Astrocyte of the spinal cord (primary cell): ENCODE measurements at regions not wholly inside any gene's neighbourhood (a gene's known extent, or its start where the extent isn't known, plus 50 kb on each side); places are given as distances from the start of the nearest gene placed in this dataset.

Experiments used
- DNase-seq: peaks from one replicate; pipeline ENCODE4 v3.0.0; 2011; ENCODE audit warnings: low read depth, low spot score
- H3K4me3 ChIP-seq: 2 replicates; pipeline ENCODE4 v1.5.1; 2011; ENCODE audit warnings: low read depth, mild to moderate bottlenecking, low read length, moderate library complexity
- in situ Hi-C: cut with HindIII; loops from 2 replicates; pipeline ENCODE4 v1.10.0; 2017; ENCODE audit warnings: low sequenced_read_pairs
- TF ChIP-seq, protein P1 (sequence below): IDR thresholded peaks from 2 replicates; pipeline ENCODE4 v1.5.1; 2012; ENCODE audit warnings: low read depth, mild to moderate bottlenecking, low read length, inconsistent platforms

- in situ Hi-C loops: no loop called here
- TF ChIP-seq, protein P1, sequence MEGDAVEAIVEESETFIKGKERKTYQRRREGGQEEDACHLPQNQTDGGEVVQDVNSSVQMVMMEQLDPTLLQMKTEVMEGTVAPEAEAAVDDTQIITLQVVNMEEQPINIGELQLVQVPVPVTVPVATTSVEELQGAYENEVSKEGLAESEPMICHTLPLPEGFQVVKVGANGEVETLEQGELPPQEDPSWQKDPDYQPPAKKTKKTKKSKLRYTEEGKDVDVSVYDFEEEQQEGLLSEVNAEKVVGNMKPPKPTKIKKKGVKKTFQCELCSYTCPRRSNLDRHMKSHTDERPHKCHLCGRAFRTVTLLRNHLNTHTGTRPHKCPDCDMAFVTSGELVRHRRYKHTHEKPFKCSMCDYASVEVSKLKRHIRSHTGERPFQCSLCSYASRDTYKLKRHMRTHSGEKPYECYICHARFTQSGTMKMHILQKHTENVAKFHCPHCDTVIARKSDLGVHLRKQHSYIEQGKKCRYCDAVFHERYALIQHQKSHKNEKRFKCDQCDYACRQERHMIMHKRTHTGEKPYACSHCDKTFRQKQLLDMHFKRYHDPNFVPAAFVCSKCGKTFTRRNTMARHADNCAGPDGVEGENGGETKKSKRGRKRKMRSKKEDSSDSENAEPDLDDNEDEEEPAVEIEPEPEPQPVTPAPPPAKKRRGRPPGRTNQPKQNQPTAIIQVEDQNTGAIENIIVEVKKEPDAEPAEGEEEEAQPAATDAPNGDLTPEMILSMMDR: peak; percentile 5
- DNase-seq: peak; percentile 85
- peak overlapping the region; percentile 32 for H3K4me3 ChIP-seq
These were observed 87.0 kb upstream of the ALDH1L1 start for GRCh38 chr3:126267169-126267975.

GRCh38 chr3:126266850-126267168 is 86.4 kb upstream of the ALDH1L1 start:
- H3K4me3 ChIP-seq: no peak overlapping the region
- TF ChIP-seq, protein P1: no peak
- in situ Hi-C loops: no loop called here
- no peak for DNase-seq

DNA sequence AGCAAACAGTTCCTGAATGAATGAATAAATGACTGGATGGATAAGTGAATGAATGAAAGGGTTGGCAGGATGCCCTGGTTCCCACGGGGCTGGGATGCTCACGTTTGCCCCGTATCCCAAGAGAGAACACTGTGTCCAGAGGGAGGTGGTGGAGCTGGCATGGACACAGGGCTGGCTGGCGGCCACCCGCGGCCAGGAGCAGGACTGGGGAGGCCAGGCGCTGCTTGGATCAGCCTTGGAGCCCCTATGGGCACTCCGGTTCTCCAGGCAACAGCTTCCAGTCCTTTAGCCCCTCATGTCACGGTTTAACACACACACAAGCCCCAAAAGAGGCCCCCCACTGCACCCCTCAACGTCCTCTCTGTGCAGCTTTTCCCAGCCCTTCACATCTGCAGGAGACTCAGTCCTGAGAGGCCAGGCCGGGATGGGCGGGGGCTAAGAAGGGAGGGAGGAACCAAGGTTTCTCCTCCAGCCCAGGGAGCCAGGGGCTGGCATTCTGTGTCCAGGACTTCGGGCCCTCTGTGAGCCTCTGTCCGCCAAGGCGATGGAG is 86.0 kb upstream of the ALDH1L1 start:
- in situ Hi-C loops: no loop called here
- TF ChIP-seq, protein P1: no peak
- peak; percentile 10 for DNase-seq
- H3K4me3 ChIP-seq: no peak overlapping the region

DNA sequence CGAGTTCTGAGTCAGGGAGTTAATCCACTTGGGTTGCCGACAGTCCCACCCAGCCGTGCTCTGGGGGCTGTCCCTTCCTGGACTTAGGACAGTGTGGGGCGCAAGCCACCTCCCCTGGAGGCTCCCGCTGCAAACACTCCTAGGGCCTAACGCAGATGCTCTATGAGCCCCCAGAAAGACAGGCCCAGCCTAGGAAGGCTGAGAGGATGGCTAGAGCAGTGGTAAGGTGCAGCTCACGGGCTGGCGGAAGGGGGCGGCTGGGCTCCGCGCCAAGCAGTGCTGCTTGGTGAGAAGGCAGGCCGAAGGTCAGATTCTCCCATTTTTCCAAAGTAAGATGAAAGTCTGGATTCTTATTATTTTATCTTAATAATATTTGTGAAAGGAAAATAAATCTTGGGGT is 84.6 kb upstream of the ALDH1L1 start:
- TF ChIP-seq, protein P1: no peak
- in situ Hi-C loops: no loop called here
- no peak for DNase-seq
- H3K4me3 ChIP-seq: no peak overlapping the region

DNA sequence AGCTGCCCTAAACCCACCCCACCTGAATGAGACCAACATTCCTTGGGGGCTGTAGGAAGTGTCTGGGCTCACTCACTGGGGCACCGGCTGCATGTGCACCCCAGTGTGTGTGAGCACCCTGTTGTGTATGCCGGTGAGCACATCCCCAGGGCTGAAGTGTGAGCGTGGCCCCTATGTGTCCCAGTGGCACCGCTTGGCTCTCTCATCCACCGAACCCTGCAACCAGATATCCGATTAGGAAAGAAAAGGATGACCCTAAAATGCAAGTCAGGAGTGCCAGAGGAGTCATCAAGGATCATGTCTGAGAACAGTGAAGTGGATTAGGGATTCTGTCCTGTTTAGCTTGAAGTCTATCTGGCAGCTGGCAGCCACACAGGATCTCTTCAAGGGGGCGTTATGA is 84.0 kb upstream of the ALDH1L1 start:
- in situ Hi-C loops: no loop called here
- TF ChIP-seq, protein P1: no peak
- H3K4me3 ChIP-seq: no peak overlapping the region
- DNase-seq: no peak

GRCh38 chr3:126263971-126264370 is 83.6 kb upstream of the ALDH1L1 start:
- no peak overlapping the region for H3K4me3 ChIP-seq
- TF ChIP-seq, protein P1: no peak
- in situ Hi-C loops: no loop called here
- no peak for DNase-seq
